ENCODE measurements at regions not wholly inside any gene's neighbourhood (a gene's known extent, or its start where the extent isn't known, plus 50 kb on each side); places are given as distances from the start of the nearest gene placed in this dataset.
"Not testable (repeated sequence)": the region's sequence is repeated elsewhere in the genome, so short reads cannot be mapped to it uniquely, and the experiment has no call there.

DNA sequence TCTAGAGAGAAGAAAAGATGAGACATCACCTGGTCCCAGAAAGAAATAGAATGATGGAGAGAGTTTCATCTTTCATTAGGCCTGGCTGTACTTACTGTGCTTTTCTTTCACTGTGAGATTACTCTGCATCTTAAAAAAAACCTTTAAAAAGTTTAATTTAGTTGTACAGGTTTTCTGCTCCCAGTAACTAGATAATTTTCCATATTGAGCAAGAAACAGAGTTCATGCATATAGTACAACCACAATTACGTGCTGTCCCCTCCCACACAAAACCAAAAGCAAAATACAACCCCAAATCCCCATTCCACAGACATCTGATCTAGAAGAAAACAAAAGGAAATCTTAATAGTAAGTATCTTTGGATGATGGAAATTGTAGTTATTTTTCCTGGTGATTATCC is 371.2 kb downstream of the SH2D1A start:
- DNase-seq (ENCODE audit: low read depth in 2 of 2) = no peak

DNA sequence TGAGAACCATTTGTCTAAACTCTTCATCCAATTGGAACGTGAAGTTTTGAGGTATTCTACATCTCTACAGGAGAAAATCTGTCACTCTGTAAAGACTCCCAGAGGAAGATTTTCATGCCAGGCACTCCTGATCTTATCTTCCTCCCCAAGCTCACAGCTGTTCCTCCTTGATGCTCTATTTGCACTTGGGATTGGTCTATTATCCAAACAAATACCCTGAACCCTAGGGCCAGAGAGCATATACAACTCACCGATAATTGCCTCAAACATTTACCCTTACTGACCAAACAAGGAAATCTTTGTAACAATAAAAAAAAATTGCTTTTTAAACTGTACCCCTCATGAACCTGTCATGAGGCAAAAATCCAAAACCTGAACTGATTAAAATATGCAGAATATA is 372.7 kb downstream of the SH2D1A start:
- no peak for DNase-seq (ENCODE audit: low read depth in 2 of 2)

DNA sequence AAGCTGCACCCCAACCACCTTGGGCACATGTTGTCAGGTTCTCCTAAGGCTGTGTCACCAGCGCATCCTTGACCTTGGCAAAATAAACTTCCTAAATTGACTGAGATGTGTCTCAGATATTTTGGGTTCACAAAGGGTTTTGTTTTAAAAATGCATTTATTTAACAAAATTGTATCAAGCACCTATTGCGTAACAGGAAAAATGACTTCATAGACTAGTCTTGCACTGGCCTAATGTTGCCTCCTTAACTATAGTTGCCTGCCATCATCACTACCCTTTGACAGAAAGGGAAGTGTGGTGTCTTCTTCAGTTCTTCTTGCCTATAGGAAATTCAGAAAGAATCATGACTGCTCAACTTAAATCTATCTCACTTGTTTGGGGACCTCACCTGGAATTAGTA is 374.2 kb downstream of the SH2D1A start:
- no peak for DNase-seq (ENCODE audit: low read depth in 2 of 2)

DNA sequence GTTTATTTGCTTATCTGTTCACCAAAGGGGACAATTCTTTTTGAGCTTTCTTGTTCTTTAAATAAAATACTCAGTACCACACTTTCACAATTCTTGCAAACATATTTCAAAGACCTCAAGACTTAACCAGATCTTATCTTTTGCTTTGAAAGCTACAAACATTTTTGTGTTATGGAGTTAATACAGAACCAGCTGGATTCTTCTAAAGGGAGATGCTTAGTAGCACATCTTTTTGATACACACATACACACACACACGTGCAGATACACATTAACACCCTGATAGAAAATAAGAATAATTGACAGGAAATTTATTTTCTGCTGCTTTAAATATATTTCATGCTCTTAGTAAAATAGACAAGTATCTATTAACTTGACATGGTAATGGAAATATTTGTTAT is 379.1 kb downstream of the SH2D1A start:
- no peak for DNase-seq (ENCODE audit: low read depth in 2 of 2)

DNA sequence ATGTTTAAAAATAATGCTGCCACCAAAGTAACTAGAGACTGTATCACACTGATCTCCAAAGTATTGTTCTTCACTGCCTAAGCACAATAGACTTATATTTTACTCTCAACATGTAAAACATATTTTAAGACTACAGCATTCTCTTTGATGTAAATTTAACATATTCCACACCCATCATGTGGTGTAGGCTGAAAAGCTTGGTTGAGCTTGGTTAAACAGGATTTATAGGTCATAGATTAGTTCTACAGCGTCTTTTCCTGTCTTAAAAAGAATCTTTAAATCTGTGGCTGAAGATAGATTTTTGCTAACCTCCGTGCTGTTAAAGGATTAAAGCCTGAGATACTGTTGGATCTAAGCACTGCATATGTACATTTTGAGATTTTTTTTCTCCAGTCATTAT is 379.9 kb downstream of the SH2D1A start:
- no peak for DNase-seq (ENCODE audit: low read depth in 2 of 2)

DNA sequence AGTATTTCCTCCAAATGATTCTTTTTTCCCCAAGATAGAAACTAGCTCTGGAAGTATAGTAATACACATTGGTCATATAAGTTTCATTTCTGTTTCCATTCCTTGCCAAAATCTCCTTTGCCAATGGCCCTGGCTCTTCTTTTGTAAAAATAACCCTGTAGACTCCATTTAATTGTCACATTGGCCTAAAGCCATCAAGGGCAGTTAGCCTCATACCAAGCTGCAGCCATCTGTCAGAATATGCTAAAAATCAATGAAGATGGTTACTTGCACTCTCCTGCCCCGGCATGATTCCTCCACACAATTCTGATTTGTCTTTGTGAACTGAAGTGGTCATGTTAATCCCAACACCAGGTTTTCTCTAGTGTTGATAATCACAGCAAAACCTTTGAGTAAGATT is 380.5 kb downstream of the SH2D1A start:
- no peak for DNase-seq (ENCODE audit: low read depth in 2 of 2)

DNA sequence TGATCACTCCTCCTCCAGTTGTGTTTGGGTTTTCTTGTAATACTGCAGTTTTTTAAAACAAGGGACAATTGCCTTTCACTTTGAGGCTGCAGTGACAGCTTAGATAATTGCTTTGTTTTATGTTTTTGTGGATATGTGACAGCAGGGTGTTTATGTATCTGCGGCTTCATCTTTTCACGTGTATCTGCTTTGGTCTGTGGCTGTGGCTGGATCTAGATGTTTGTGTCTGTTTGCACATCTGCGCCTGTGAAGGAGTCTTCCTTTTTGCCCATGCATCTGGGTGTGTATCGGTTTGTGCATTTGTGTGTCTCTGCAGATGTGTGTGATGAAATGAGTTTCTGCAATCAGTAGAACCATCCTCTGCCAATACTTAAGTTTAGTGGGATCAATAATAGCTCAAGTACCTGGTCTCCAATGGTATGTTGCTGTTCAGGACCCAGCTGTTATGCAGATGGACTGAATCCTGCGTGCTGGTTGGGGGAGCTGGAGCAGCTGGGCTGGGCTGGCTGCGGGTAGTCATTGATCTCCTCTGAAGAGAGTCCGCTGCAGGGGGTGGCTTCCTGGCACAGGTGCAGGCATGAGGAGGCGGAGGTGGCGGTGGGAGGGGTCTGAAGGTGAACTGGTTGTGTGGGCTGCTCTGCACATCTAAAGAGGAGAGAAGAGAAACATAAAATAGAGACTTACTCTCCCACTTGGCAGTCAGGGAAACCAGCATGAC is 390.3 kb downstream of the SH2D1A start:
- DNase-seq (ENCODE audit: low read depth in 2 of 2) = peak in 1 of 2 donors; percentile 2

DNA sequence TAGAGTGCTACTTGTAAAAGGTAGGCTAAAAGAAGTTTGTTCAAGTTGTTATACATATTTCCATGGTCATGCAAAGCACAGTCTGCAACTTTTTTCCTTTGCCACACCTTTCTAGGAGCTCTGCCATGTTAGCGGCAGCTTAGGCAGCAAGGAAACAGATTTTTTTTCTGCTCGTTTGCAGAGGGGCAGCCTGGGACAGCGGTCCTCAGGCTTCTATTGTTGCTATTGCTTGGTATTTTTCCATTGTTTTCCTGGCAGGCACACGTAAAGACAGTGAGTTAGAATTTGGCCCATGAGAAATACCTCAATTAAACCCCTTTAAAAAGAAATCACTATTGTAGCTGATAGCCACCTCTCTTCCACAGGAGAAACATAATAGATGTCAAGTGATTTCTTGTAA is 391.4 kb downstream of the SH2D1A start:
- no peak for DNase-seq (ENCODE audit: low read depth in 2 of 2)

DNA sequence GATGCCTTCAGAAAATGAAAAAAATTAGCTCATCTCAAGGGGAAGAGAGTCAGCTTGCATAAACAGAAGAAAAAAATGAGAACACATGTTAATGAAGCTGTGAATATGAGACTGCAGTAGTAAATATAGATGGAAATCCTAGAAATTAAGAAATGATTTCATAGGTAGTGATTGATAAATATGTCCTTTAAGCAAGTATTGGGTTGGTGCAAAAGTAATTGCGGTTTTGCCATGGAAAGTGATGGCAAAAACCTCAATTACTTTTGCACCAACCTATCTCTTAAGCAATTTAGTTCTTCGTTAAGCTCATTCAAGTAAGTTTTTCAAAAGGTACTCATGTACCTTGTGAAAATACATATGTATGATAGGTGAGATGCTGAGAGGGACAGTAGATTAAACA is 400.9 kb downstream of the SH2D1A start:
- no peak for DNase-seq (ENCODE audit: low read depth in 2 of 2)

DNA sequence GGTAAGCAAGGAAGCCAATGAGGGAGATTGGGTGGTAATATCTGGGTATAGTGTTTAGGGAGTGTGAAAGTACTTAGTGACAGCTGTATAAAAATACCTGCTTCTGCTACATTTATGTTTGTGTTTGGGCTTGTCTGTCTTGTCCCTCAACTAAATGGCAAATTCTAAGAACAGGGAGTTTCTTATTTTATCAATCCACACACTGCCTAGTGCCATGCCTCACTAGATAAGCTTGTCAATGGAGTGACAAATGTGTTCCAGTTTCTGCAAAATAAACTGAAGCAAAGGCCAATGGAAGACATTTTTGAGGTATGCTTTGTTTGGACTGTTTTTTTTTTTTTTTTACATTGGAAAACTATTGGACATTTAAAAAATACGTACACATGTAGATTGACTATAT is 418.0 kb downstream of the SH2D1A start:
- DNase-seq (ENCODE audit: low read depth in 2 of 2) = no peak

DNA sequence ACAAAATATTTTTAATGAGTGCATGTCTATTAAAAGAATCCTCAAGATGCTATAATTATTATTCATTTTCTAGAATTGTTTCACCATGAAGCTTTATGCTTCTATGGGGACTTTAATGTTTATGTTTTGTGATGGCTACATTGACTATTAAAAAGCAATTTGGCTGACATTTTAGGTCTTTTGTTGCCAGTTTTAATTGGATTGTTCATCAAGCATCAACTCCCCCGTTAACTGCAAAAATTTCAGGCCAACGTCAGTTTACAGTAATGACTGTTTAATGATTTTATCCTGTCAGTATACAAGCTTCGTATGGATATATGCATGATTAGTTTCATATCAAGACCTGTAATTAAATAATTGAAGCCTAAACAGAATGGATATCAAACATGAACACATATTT is 422.8 kb downstream of the SH2D1A start:
- DNase-seq (ENCODE audit: low read depth in 2 of 2) = no peak

DNA sequence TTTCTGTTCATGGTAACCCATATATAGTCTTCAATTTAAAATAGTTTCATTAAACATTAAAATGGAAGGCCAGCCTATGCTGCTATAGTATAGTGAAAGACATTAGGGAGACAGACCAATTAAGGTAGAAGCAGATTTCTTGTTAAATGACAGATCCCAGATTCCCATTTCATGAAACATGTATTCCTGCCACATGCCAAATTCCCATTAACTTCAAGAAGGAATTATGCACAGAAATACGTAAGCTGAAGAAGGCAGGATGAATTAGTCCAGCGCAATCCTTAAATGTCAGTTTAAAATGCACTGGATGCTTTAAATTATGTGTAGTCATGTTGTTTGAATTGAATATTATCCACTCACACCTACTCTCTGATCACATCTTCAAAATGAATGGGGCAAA is 424.9 kb downstream of the SH2D1A start:
- no peak for DNase-seq (ENCODE audit: low read depth in 2 of 2)

DNA sequence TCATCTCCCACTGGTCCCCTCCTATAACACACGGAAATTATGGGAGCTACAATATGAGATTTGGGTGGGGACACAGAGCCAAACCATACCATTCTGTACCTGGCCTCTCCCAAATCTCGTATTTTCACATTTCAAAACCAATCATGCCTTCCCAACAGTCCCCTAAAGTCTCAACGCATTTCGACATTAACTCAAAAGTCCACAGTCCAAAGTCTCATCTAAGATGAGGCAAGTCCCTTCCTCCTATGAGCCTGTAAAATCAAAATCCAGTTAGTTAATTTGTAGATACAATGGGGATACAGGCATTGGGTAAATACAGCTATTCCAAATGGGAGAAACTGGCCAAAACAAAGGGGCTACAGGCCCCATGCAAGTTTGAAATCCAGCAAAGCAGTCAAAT is 441.9 kb downstream of the SH2D1A start:
- not testable (repeated sequence) for DNase-seq (ENCODE audit: low read depth in 2 of 2)

DNA sequence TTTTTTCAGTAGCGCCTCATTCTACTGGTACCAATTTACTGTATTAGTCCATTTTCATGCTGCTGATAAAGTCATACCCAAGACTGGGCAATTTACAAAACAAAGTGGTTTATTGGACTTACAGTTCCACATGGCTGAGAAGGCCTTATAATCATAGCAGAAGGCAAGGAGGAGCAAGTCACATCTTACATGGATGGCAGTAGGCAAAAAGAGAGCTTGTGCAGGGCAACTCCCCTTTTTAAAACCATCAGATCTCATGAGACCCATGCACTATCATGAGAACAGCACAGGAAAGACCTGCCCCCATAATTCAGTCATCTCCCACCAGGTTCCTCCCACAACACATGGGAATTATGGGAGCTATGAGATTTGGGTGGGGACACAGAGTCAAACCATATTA is 443.5 kb downstream of the SH2D1A start:
- DNase-seq (ENCODE audit: low read depth in 2 of 2) = not testable (repeated sequence)

DNA sequence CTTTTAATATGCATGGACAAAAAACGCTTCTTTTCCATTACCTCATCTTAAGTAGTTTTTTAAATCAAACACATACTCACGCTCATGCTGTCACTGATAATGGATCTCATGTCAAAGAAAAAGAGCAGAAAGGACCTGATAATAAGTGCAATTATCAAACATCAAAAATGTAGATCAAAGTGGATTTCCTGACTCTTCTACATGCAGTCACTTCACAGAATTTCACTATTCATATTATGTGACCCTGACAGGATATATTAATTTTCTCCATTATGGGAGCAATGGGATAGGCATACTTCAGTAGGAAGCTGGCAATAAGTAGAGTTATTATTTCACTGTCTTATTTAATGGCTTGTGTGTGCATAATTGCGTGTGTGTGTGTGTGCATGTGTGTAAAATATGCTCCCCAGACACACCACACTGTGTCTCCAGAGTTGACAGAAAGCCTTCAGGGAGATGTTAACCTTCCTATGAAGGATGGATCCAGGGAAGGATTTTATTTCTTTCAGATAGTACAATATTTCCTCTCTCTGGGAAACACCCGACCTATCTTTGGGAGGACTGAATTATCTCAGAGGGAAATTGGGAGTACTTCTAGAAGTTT is 445.2 kb downstream of the SH2D1A start:
- DNase-seq (ENCODE audit: low read depth in 2 of 2) = no peak

DNA sequence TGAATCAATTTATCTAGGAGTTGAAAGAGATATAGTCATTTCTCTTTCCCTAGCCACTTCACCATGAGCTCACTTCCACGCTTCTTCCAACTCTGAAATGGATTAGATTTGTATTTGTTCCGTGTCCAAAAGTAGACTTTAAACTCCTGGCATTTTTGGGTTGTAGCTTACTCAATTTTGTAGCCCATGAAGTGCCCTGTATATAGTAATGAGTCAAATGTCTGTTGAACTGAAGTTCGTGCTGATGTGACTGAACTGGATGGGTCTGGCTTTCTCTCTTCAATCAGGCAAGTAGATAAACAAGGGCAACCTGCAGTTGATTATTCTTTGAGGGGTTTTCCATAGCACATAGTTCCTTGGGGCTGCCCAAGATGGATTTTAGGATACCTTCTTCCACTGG is 450.6 kb downstream of the SH2D1A start:
- DNase-seq (ENCODE audit: low read depth in 2 of 2) = no peak

DNA sequence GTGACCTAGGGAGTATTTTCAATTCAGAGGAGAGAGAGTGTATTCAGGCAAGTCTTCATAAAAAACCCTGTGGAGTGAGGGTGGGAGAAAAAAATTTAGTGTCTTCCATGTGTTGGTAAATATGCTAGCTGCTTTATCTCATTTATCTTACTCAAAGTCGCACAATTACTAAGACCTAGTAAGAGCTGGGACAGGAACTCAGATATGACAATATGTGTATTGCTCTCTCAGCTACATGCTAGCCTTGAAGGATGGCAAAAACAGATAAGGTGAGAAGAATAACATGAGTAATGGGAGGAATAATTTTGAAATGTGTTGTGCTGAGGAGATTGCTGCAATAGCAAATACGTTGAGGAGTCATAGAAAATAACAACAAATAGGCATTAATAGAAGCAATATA is 458.6 kb downstream of the SH2D1A start:
- no peak for DNase-seq (ENCODE audit: low read depth in 2 of 2)

DNA sequence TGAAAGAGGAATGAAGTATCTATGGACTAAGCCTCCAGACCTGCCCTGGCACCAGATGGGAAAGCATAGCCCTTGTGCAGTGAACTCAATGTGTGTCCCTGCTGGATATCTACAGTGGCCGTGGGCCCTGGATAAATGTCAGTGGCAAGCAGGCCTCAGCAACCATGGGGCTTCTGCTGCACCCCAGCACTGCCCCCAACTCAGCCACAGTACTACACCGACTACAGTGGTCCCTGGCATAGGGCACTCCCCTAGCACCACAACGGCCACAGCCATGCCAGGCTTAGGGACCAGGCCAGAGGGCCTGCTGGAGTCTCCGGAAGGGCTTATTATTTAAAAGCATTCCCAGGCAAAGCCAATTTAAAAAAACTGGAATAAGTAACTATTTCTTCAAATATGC is 459.1 kb downstream of the SH2D1A start:
- no peak for DNase-seq (ENCODE audit: low read depth in 2 of 2)

DNA sequence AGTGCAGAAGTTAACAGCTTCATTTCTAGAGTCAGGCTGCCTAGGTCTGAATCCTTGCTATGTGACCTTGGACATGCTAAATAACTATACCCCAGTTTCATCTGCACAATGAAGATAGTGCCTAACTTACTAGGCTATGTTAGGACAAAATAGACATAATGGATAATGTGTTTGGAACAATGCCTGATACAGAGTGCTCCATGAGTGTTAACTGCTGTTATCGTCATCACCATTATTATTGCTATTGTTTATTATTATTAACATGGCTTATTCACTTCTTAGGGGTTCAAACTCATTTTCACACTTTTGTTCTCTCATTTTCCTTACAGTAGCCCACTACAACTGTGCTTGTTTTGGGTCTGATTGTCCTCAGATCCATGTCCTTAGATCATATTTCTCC is 467.7 kb downstream of the SH2D1A start:
- no peak for DNase-seq (ENCODE audit: low read depth in 2 of 2)

DNA sequence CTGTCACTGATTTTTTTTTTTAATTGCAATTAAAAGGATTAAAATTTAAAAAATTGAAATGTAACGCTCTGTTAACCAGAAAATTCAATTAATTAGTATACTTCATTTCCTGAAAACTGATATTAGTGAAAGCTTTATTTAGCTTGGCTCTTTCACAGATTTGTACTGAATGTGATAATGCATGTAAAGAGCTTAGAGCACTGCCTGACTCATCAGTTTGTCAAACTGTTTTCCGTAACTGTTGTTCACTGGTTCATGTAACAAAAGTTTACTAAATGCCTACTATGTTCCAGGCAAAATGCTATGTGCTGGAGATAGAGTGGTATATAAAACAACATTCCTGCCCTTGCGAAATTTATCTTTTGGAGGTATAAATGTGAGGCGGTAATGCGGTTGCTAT is 471.7 kb downstream of the SH2D1A start:
- DNase-seq (ENCODE audit: low read depth in 2 of 2) = no peak

DNA sequence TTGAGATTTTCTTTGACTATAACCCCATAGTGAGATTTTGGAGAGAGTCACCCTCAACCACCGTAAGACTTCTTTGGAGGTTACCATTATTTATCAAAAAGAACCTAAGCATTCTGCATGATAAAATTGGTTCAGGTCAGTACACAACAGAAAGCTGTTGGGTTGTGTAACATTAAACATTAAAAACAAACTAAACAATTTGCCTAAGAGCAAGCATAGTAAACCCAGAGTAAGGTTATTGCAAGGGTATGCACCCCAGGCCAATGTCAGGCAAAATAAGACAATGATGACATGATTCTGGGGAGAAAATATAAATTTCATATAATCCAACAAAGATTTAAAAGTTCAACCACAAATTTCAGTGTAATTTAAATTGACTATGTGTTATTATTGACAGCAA is 472.4 kb downstream of the SH2D1A start:
- no peak for DNase-seq (ENCODE audit: low read depth in 2 of 2)

DNA sequence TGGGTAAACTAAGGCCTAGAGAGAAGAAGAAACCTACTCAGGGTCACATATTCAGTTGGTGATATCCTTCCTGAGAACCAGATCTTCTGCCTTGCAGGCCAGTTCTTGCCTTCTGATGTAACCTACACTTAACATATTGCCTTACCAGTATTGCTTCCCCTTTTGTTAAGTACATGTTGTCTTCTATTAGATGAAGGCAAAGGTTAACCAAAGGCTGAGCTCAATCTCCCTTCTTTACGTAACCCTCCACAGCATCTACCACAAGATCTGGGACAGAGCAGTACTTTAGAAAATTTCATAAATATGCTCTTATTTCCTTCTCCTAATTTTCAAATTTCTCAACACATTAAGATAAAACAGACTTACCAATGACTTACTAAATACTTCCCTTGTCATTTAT is 474.4 kb downstream of the SH2D1A start:
- DNase-seq (ENCODE audit: low read depth in 2 of 2) = no peak

DNA sequence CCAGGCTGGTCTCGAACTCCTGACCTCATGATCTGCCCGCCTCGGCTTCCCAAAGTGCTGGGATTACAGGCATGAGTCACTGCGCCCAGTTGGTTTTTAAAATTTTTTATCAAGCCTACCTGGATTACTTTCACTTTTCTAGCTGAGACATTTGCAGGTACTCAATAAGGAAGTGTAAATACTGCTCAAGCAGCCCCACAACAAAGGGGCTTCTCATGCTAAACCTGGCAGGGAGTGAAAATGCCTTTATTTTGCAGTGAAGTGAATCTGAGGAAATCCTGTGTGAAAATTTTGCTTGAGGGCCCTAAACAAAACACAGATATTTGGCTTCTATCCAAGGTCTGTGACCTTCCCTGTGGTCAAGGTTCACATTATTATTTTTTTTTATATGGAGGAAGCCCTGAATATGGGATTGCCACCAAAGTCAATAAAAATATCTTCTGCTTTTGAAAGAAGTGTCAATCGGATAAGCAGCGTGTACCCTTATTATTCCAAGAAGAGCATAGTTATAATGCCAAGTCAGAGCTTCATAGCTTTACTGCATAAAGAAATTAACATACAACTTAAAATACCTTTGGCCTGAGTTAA is 481.0 kb downstream of the SH2D1A start:
- DNase-seq (ENCODE audit: low read depth in 2 of 2) = no peak

DNA sequence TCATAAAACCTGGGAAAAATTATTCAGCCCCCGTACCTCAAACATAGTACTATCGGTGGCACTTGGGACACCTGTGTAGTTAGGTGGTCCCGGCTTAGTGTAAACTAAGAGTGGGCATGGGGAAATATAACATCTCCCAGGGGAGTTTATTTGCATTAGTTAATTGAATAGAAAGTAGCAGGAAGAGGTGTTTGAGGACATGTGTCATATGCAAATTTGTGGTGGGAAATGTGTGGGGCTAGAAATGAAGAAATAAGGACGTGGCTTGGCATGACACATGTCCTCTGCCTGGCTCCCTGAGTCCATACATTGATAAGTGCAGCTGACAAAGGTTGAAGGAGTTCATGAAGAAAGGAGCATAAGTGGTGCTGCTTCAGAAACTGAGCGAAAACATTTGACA is 483.6 kb downstream of the SH2D1A start:
- peak in 1 of 2 donors; percentile 1 for DNase-seq (ENCODE audit: low read depth in 2 of 2)
